ENCODE measurements at regions not wholly inside any gene's neighbourhood (a gene's known extent, or its start where the extent isn't known, plus 50 kb on each side); places are given as distances from the start of the nearest gene placed in this dataset.

GRCh38 chr2:147352264-147353071, 492.4 kb upstream of the ACVR2A start:
- H3K9ac ChIP-seq (ENCODE audit: low read length): no peak overlapping the region
- no peaks in the 10 kb centered on the region for H3K79me2 ChIP-seq (ENCODE audit: insufficient read depth, low read length)
- H3K4me2 ChIP-seq (ENCODE audit: low read length): no peak overlapping the region
- no peaks in the 10 kb centered on the region for H3K27me3 Mint-ChIP-seq (ENCODE audit: low read depth, unreplicated experiment)
- TF ChIP-seq, protein P1, sequence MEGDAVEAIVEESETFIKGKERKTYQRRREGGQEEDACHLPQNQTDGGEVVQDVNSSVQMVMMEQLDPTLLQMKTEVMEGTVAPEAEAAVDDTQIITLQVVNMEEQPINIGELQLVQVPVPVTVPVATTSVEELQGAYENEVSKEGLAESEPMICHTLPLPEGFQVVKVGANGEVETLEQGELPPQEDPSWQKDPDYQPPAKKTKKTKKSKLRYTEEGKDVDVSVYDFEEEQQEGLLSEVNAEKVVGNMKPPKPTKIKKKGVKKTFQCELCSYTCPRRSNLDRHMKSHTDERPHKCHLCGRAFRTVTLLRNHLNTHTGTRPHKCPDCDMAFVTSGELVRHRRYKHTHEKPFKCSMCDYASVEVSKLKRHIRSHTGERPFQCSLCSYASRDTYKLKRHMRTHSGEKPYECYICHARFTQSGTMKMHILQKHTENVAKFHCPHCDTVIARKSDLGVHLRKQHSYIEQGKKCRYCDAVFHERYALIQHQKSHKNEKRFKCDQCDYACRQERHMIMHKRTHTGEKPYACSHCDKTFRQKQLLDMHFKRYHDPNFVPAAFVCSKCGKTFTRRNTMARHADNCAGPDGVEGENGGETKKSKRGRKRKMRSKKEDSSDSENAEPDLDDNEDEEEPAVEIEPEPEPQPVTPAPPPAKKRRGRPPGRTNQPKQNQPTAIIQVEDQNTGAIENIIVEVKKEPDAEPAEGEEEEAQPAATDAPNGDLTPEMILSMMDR (IDR thresholded peaks at IDR 0.05; ENCODE audit: insufficient read depth, low read depth, low read length): no peak
- TF ChIP-seq EZH2 (IDR thresholded peaks at IDR 0.05; ENCODE audit: insufficient read depth, low read length): no peak
- no peak overlapping the region for H3K4me3 Mint-ChIP-seq (ENCODE audit: unreplicated experiment)
- no peaks in the 10 kb centered on the region for H3K36me3 ChIP-seq (ENCODE audit: insufficient read depth, low read length)
- H3K27me3 ChIP-seq (ENCODE audit: insufficient read depth, low read length): no peaks in the 10 kb centered on the region
- H2AFZ ChIP-seq (ENCODE audit: low read depth, low read length): no peak overlapping the region
- no peaks in the 10 kb centered on the region for H3K4me1 Mint-ChIP-seq (ENCODE audit: low read depth, unreplicated experiment)
- no peaks in the 10 kb centered on the region for H4K20me1 ChIP-seq (ENCODE audit: insufficient read depth, low read length)
- no peak overlapping the region for H3K27ac Mint-ChIP-seq (ENCODE audit: unreplicated experiment)
- H3K36me3 Mint-ChIP-seq (ENCODE audit: low read depth, unreplicated experiment): no peaks in the 10 kb centered on the region
- DNase-seq (ENCODE audit: low read depth): no peak
- H3K27ac ChIP-seq (ENCODE audit: low read depth, low read length): no peak overlapping the region
- H3K9me3 Mint-ChIP-seq (ENCODE audit: unreplicated experiment): no peaks in the 10 kb centered on the region
- H3K4me1 ChIP-seq (ENCODE audit: insufficient read depth, low read length): no peaks in the 10 kb centered on the region
- H3K4me3 ChIP-seq (ENCODE audit: insufficient read depth, low read depth, low read length): no peak overlapping the region
- H3K9me3 ChIP-seq (ENCODE audit: insufficient read depth, low read depth, low read length): no peaks in the 10 kb centered on the region
- FAIRE-seq: no peak

DNA sequence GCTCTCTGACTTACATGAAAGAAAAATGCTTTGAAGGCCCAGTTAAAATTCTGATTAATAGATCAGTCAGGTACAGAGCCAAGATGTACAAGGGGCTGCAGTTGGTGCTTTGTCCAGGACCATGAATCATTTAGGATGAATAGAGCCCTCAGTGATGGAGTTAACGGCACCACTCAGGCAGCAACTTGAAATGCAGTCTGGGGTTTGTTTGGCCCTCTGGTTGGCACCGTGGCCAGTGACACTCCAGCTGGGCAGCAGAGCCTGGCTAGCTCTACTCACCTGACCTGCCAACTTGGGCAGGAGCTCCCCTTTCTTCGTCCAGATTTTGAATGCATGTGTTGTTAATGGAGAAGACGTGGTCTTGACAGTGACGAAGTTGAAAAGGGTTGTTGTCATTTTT, 493.0 kb upstream of the ACVR2A start:
- Histone ChIP-seq H3K4me2 (ENCODE audit: low read length) (no peak overlapping the region), H3K4me3 (ENCODE audit: insufficient read depth, low read depth, low read length) (no peak overlapping the region), H3K9me3 (ENCODE audit: insufficient read depth, low read depth, low read length) (no peaks in the 10 kb centered on the region), H3K4me1 (ENCODE audit: insufficient read depth, low read length) (no peaks in the 10 kb centered on the region), H3K36me3 (ENCODE audit: insufficient read depth, low read length) (no peaks in the 10 kb centered on the region), H3K27me3 (ENCODE audit: insufficient read depth, low read length) (no peaks in the 10 kb centered on the region), H2AFZ (ENCODE audit: low read depth, low read length) (no peak overlapping the region), H3K79me2 (ENCODE audit: insufficient read depth, low read length) (no peaks in the 10 kb centered on the region), H3K9ac (ENCODE audit: low read length) (no peak overlapping the region), H4K20me1 (ENCODE audit: insufficient read depth, low read length) (no peaks in the 10 kb centered on the region), H3K27ac (ENCODE audit: low read depth, low read length) (no peak overlapping the region)
- TF ChIP-seq EZH2 (IDR thresholded peaks at IDR 0.05; ENCODE audit: insufficient read depth, low read length): no peak
- TF ChIP-seq, protein P1 (IDR thresholded peaks at IDR 0.05; ENCODE audit: insufficient read depth, low read depth, low read length): no peak
- FAIRE-seq (no peak), DNase-seq (ENCODE audit: low read depth) (no peak)
- Mint-ChIP-seq H3K27me3 (ENCODE audit: low read depth, unreplicated experiment) (no peaks in the 10 kb centered on the region), H3K36me3 (ENCODE audit: low read depth, unreplicated experiment) (no peaks in the 10 kb centered on the region), H3K4me1 (ENCODE audit: low read depth, unreplicated experiment) (no peaks in the 10 kb centered on the region), H3K4me3 (ENCODE audit: unreplicated experiment) (no peak overlapping the region), H3K9me3 (ENCODE audit: unreplicated experiment) (no peaks in the 10 kb centered on the region), H3K27ac (ENCODE audit: unreplicated experiment) (no peak overlapping the region)

- no peak overlapping the region for H3K27ac Mint-ChIP-seq (ENCODE audit: unreplicated experiment)
- TF ChIP-seq, protein P1 (IDR thresholded peaks at IDR 0.05; ENCODE audit: insufficient read depth, low read depth, low read length): no peak
- no peak for TF ChIP-seq EZH2 (IDR thresholded peaks at IDR 0.05; ENCODE audit: insufficient read depth, low read length)
- DNase-seq (ENCODE audit: low read depth) (no peak), FAIRE-seq (no peak)
- no peak overlapping the region for H3K9ac ChIP-seq (ENCODE audit: low read length)
- H3K27ac ChIP-seq (ENCODE audit: low read depth, low read length): no peak overlapping the region
- no peak overlapping the region for H3K4me3 ChIP-seq (ENCODE audit: insufficient read depth, low read depth, low read length)
- H3K27me3 Mint-ChIP-seq (ENCODE audit: low read depth, unreplicated experiment): no peaks in the 10 kb centered on the region
- no peak overlapping the region for H2AFZ ChIP-seq (ENCODE audit: low read depth, low read length)
- no peak overlapping the region for H3K4me3 Mint-ChIP-seq (ENCODE audit: unreplicated experiment)
- no peaks in the 10 kb centered on the region for H3K9me3 ChIP-seq (ENCODE audit: insufficient read depth, low read depth, low read length)
- no peaks in the 10 kb centered on the region for H3K79me2 ChIP-seq (ENCODE audit: insufficient read depth, low read length)
- H3K36me3 Mint-ChIP-seq (ENCODE audit: low read depth, unreplicated experiment): no peaks in the 10 kb centered on the region
- no peaks in the 10 kb centered on the region for H4K20me1 ChIP-seq (ENCODE audit: insufficient read depth, low read length)
- H3K4me1 ChIP-seq (ENCODE audit: insufficient read depth, low read length): no peaks in the 10 kb centered on the region
- H3K9me3 Mint-ChIP-seq (ENCODE audit: unreplicated experiment): peaks cover 8% of the 10 kb centered on the region
- no peaks in the 10 kb centered on the region for H3K36me3 ChIP-seq (ENCODE audit: insufficient read depth, low read length)
- H3K4me2 ChIP-seq (ENCODE audit: low read length): no peak overlapping the region
- no peaks in the 10 kb centered on the region for H3K27me3 ChIP-seq (ENCODE audit: insufficient read depth, low read length)
- H3K4me1 Mint-ChIP-seq (ENCODE audit: low read depth, unreplicated experiment): no peaks in the 10 kb centered on the region
These were observed 495.8 kb upstream of the ACVR2A start for GRCh38 chr2:147348931-147349555.

Data from astrocyte (in vitro differentiated cells and primary cell).